ENCODE measurements at regions not wholly inside any gene's neighbourhood (a gene's known extent, or its start where the extent isn't known, plus 50 kb on each side); places are given as distances from the start of the nearest gene placed in this dataset.

DNA sequence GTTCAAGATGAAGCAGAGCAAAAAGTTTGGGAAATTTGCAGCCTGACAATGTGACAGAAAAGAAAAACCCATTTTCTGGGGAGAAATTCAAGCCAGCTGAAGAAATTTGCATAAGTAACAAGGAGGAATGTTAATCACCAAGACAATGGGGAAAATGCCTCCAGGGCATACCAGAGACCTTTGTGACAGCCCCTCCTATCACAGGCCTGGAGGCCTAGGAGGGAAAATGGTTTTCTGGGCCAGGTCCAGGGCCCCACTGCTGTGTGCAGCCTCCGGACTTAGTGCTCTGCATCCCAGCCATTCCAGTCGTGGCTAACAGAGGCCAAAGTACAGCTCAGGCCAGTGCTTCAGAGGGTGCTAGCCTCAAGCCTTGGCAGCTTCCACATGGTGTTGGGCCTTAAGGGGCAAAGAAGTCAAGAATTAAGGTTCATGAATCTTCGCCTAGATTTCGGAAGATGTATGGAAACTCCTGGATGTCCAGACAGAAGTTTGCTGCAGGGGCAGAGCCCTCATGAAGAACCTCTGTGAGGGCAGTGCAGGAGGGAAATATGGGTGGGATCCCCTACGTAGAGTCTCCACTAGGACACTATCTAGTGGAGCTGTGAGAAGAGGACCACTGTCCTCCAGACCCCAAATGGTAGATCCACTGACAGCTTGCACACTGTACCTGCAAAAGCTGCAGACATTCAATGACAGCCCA is 314.1 kb upstream of the TRIB2 start:
- TF ChIP-seq GATA2 (IDR thresholded peaks at IDR 0.05; ENCODE audit: low read depth, low read length) (no peak), GATA3 (IDR thresholded peaks at IDR 0.05; ENCODE audit: low read depth, low read length) (no peak)

Measured in SH-SY5Y (cell line).